Transverse colon (tissue), 3 donors: ENCODE measurements at regions not wholly inside any gene's neighbourhood (a gene's known extent, or its start where the extent isn't known, plus 50 kb on each side); places are given as distances from the start of the nearest gene placed in this dataset.
"Not testable (repeated sequence)": the region's sequence is repeated elsewhere in the genome, so short reads cannot be mapped to it uniquely, and the experiment has no call there.

Experiments used
- POLR2A ChIP-seq: fragments of 450-650 bp; IDR thresholded peaks from one replicate; pipeline ENCODE4 v1.6.1; 2016; ENCODE audit warnings: antibody characterized with exemption, mild to moderate bottlenecking, moderate library complexity
- TF ChIP-seq, protein P1 (sequence below), 5 experiments: fragments of 200-600 bp in 3 of 5; fragments of 450-650 bp in 2 of 5; sonication (generic) in 3 of 5; IDR thresholded peaks; 1 replicate in 2 of 5; 2 replicates in 3 of 5; pipeline ENCODE4 v1.5.1; 2016 to 2017; ENCODE audit warnings: antibody characterized with exemption in 5 of 5, inconsistent platforms in 3 of 5, mild to moderate bottlenecking in 2 of 5, moderate library complexity in 1 of 5

DNA sequence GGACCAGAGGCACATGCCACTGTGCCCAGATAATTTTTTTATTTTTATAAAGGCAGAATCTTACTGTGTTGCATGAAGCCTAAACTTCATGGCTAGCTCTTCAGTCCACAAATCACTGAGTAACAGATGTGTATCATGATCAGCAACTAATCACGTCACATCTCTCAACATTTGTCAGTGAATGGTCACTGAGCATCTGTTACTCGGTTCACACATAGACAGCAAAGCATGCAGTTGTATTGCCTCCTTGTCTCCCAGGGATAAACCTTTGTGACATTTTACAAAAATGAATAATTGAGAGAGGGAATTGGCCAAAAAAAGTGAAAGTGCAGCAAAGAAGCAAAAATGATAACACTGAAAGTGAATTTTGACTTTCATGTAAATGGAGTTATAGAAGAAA is 85.9 kb upstream of the BTG1 start:
- TF ChIP-seq, protein P1, sequence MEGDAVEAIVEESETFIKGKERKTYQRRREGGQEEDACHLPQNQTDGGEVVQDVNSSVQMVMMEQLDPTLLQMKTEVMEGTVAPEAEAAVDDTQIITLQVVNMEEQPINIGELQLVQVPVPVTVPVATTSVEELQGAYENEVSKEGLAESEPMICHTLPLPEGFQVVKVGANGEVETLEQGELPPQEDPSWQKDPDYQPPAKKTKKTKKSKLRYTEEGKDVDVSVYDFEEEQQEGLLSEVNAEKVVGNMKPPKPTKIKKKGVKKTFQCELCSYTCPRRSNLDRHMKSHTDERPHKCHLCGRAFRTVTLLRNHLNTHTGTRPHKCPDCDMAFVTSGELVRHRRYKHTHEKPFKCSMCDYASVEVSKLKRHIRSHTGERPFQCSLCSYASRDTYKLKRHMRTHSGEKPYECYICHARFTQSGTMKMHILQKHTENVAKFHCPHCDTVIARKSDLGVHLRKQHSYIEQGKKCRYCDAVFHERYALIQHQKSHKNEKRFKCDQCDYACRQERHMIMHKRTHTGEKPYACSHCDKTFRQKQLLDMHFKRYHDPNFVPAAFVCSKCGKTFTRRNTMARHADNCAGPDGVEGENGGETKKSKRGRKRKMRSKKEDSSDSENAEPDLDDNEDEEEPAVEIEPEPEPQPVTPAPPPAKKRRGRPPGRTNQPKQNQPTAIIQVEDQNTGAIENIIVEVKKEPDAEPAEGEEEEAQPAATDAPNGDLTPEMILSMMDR (IDR thresholded peaks at IDR 0.05) = not testable (repeated sequence)
- not testable (repeated sequence) for TF ChIP-seq POLR2A
